H1 (cell line): ENCODE measurements at regions not wholly inside any gene's neighbourhood (a gene's known extent, or its start where the extent isn't known, plus 50 kb on each side); places are given as distances from the start of the nearest gene placed in this dataset.

ENCODE experiments used
- CTCF ChIA-PET: fragments of 300-600 bp; sonication (Branson Sonifier 250); formaldehyde crosslinking; loops from one replicate; lab custom pipeline; 2021; ENCODE audit not compliant: partially characterized antibody; lab: Charles Lee
- POLR2A ChIA-PET: fragments of 300-600 bp; sonication (Branson Sonifier 250); formaldehyde crosslinking; loops from one replicate; lab custom pipeline; 2021; ENCODE audit warnings: inconsistent platforms; ENCODE audit not compliant: partially characterized antibody; lab: Charles Lee
- DNase-seq, 2 experiments: peaks; one replicate each; pipeline versions ENCODE4 v3.0.0 to v3.0.0-alpha.2; 2010 to 2022; ENCODE audit warnings: low spot score in 2 of 2, low read depth in 1 of 2, mixed read lengths in 1 of 2
- FAIRE-seq: peaks from 2 replicates; lab custom pipeline; 2011; peaks lifted over from hg19 to GRCh38; lab: Jason Lieb, UNC
- H2AFZ ChIP-seq: 2 replicates; pipeline ENCODE4 v1.8.1; 2012; ENCODE audit warnings: low read length, inconsistent platforms
- H2AK5ac ChIP-seq: 2 replicates; pipeline ENCODE4 v1.6.1; 2013; ENCODE audit warnings: low read depth, low read length
- H2BK120ac ChIP-seq: replicated peaks from 2 replicates; pipeline ENCODE3; 2013; ENCODE audit warnings: low read depth, low read length, inconsistent platforms
- H2BK12ac ChIP-seq: 2 replicates; pipeline ENCODE4 v1.6.1; 2013; ENCODE audit warnings: low read depth, low read length
- H2BK15ac ChIP-seq: 2 replicates; pipeline ENCODE4 v1.6.1; 2013; ENCODE audit warnings: low read length
- H2BK20ac ChIP-seq: 2 replicates; pipeline ENCODE4 v1.6.1; 2013; ENCODE audit warnings: low read length
- H2BK5ac ChIP-seq: 2 replicates; pipeline ENCODE4 v1.6.1; 2013; ENCODE audit warnings: low read depth, low read length
- H3K14ac ChIP-seq: 2 replicates; pipeline ENCODE4 v1.6.1; 2013; ENCODE audit warnings: inconsistent platforms; ENCODE audit not compliant: insufficient read length
- H3K18ac ChIP-seq: 2 replicates; pipeline ENCODE4 v1.6.1; 2013; ENCODE audit warnings: low read length; ENCODE audit errors: extremely low read depth
- H3K23ac ChIP-seq: 2 replicates; pipeline ENCODE4 v1.6.1; 2013; ENCODE audit warnings: inconsistent platforms; ENCODE audit not compliant: insufficient read length
- H3K23me2 ChIP-seq: 2 replicates; pipeline ENCODE4 v1.6.1; 2013; ENCODE audit warnings: low read depth, low read length
- H3K27ac ChIP-seq: 2 replicates; pipeline ENCODE4 v1.6.1; 2011; ENCODE audit warnings: low read depth, low read length, inconsistent platforms
- H3K27me3 ChIP-seq, 4 experiments: replicated peaks in 1 of 4; 1 replicate in 1 of 4; 2 replicates in 3 of 4; pipeline versions ENCODE4 v1.6.1 to v1.8.1; 2011 to 2013; ENCODE audit warnings: low read length in 3 of 4, mild to moderate bottlenecking in 3 of 4, inconsistent platforms in 2 of 4, mixed read lengths in 2 of 4, moderate library complexity in 1 of 4; ENCODE audit not compliant: control insufficient read depth in 3 of 4, insufficient read depth in 3 of 4; ENCODE audit errors: extremely low read depth in 1 of 4
- H3K36me3 ChIP-seq, 4 experiments: 2 replicates each; pipeline versions ENCODE4 v1.6.1 to v1.8.1; 2011 to 2013; ENCODE audit warnings: mild to moderate bottlenecking in 4 of 4, low read length in 3 of 4, moderate library complexity in 2 of 4, control low read depth in 1 of 4, inconsistent platforms in 1 of 4; ENCODE audit not compliant: insufficient read depth in 4 of 4, control insufficient read depth in 2 of 4
- H3K4ac ChIP-seq: replicated peaks from 2 replicates; pipeline ENCODE3; 2013; ENCODE audit warnings: low read length, low read depth, mixed read lengths, inconsistent platforms; ENCODE audit not compliant: insufficient read length
- H3K4me1 ChIP-seq, 4 experiments: replicated peaks in 1 of 4; 1 replicate in 1 of 4; 2 replicates in 3 of 4; pipeline versions ENCODE4 v1.6.1 to v1.8.1; 2011 to 2013; ENCODE audit warnings: low read length in 3 of 4, inconsistent platforms in 2 of 4, mixed read lengths in 1 of 4; ENCODE audit not compliant: insufficient read depth in 4 of 4, control insufficient read depth in 3 of 4
- H3K4me2 ChIP-seq, 2 experiments: 2 replicates each; pipeline versions ENCODE4 v1.6.1 to v1.8.1; 2011 to 2013; ENCODE audit warnings: low read depth in 2 of 2, low read length in 2 of 2, control low read depth in 1 of 2, inconsistent platforms in 1 of 2, mild to moderate bottlenecking in 1 of 2; ENCODE audit not compliant: insufficient read depth in 1 of 2
- H3K4me3 ChIP-seq, 4 experiments: fragments of 200-600, 300-600 bp in 1 of 4; sonication (generic), shearing (Covaris generic), sonication (Bioruptor Twin) in 1 of 4; 2 replicates each; pipeline versions ENCODE4 v1.5.1 to v1.8.1; 2011 to 2016; ENCODE audit warnings: low read length in 4 of 4, low read depth in 3 of 4, control low read depth in 2 of 4, inconsistent platforms in 2 of 4, mild to moderate bottlenecking in 2 of 4, mixed read lengths in 1 of 4, moderate library complexity in 1 of 4; ENCODE audit not compliant: insufficient read depth in 2 of 4; ENCODE audit errors: extremely low read depth in 1 of 4
- H3K56ac ChIP-seq: replicated peaks from 2 replicates; pipeline ENCODE3; 2013; ENCODE audit warnings: low read depth, mild to moderate bottlenecking, mixed read lengths, low read length, inconsistent platforms; ENCODE audit not compliant: insufficient read length
- H3K79me1 ChIP-seq: 2 replicates; pipeline ENCODE4 v1.6.1; 2013; ENCODE audit warnings: low read depth, low read length, control low read depth
- H3K79me2 ChIP-seq, 2 experiments: 2 replicates each; pipeline versions ENCODE4 v1.6.1 to v1.8.1; 2012 to 2013; ENCODE audit warnings: low read length in 2 of 2, mild to moderate bottlenecking in 2 of 2, inconsistent platforms in 1 of 2; ENCODE audit not compliant: insufficient read depth in 2 of 2, control insufficient read depth in 1 of 2
- H3K9ac ChIP-seq, 4 experiments: replicated peaks in 1 of 4; 1 replicate in 1 of 4; 2 replicates in 3 of 4; pipeline versions ENCODE4 v1.6.1 to v1.8.1; 2011 to 2013; ENCODE audit warnings: low read depth in 3 of 4, low read length in 3 of 4, control low read depth in 2 of 4, mild to moderate bottlenecking in 2 of 4, moderate library complexity in 2 of 4, inconsistent platforms in 1 of 4; ENCODE audit errors: extremely low read depth in 1 of 4
- H3K9me3 ChIP-seq, 2 experiments: 2 replicates each; pipeline versions ENCODE4 v1.6.1 to v1.8.1; 2012 to 2013; ENCODE audit warnings: mild to moderate bottlenecking in 2 of 2, moderate library complexity in 2 of 2, control low read depth in 1 of 2, inconsistent platforms in 1 of 2, low read depth in 1 of 2, low read length in 1 of 2, mixed read lengths in 1 of 2; ENCODE audit not compliant: insufficient read depth in 2 of 2
- H4K20me1 ChIP-seq, 2 experiments: replicated peaks in 1 of 2; 2 replicates each; pipeline versions ENCODE3 to v1.8.1; 2011 to 2013; ENCODE audit warnings: inconsistent platforms in 2 of 2, low read length in 2 of 2, mild to moderate bottlenecking in 1 of 2; ENCODE audit not compliant: insufficient read depth in 2 of 2, control insufficient read depth in 1 of 2
- H4K5ac ChIP-seq: 2 replicates; pipeline ENCODE4 v1.6.1; 2013; ENCODE audit warnings: low read length, low read depth, mixed read lengths, inconsistent platforms; ENCODE audit not compliant: insufficient read length
- H4K8ac ChIP-seq: 2 replicates; pipeline ENCODE4 v1.8.0; 2013; ENCODE audit warnings: mild to moderate bottlenecking, moderate library complexity, low read length, inconsistent platforms; ENCODE audit not compliant: insufficient read depth; ENCODE audit errors: extremely low read depth
- H4K91ac ChIP-seq: replicated peaks from 2 replicates; pipeline ENCODE3; 2013; ENCODE audit warnings: low read length, mixed read lengths, inconsistent platforms; ENCODE audit not compliant: insufficient read length
- BCL11A ChIP-seq, 2 experiments: IDR thresholded peaks; one replicate each; pipeline ENCODE4 v1.6.1; 2011; ENCODE audit warnings: low read depth in 2 of 2, low read length in 2 of 2, mild to moderate bottlenecking in 2 of 2
- KDM5A ChIP-seq: fragments of 200-600 bp; IDR thresholded peaks from 2 replicates; pipeline ENCODE4 v1.7.1; 2012; ENCODE audit warnings: mild to moderate bottlenecking, low read length, inconsistent platforms, mixed read lengths
- NRF1 ChIP-seq: IDR thresholded peaks from 2 replicates; pipeline ENCODE4 v1.6.1; 2011; ENCODE audit warnings: mild to moderate bottlenecking, low read depth, low read length, improper control_type of control experiment
- SAP30 ChIP-seq: fragments of 300-600 bp; sonication (generic); IDR thresholded peaks from 2 replicates; pipeline ENCODE4 v1.7.1; 2012; ENCODE audit warnings: low read length, moderate library complexity, mild to moderate bottlenecking, inconsistent platforms; ENCODE audit not compliant: insufficient read depth, insufficient replicate concordance
- TAF1 ChIP-seq: IDR thresholded peaks from 2 replicates; pipeline ENCODE4 v1.6.1; 2011; ENCODE audit warnings: mild to moderate bottlenecking, low read depth, low read length
- WGBS, 2 experiments: shearing (Covaris generic) in 1 of 2; methylation state at CpG; one replicate each; pipeline versions ENCODE4 v1.1.6 to v1.1.7; 2013 to 2015; ENCODE audit warnings: low lambda C conversion rate in 2 of 2, mixed read lengths in 2 of 2, inconsistent platforms in 1 of 2, low coverage in 1 of 2, missing lambda C conversion rate in 1 of 2; ENCODE audit not compliant: insufficient replicate concordance in 2 of 2, insufficient coverage in 1 of 2, insufficient read length in 1 of 2; ENCODE audit errors: extremely low coverage in 1 of 2, missing lambda C conversion rate in 1 of 2; 5-methylcytosine and 5-hydroxymethylcytosine counted together
- TF ChIP-seq, protein P1 (sequence below): IDR thresholded peaks from 2 replicates; pipeline ENCODE4 v1.6.1; 2012; ENCODE audit warnings: inconsistent platforms

DNA sequence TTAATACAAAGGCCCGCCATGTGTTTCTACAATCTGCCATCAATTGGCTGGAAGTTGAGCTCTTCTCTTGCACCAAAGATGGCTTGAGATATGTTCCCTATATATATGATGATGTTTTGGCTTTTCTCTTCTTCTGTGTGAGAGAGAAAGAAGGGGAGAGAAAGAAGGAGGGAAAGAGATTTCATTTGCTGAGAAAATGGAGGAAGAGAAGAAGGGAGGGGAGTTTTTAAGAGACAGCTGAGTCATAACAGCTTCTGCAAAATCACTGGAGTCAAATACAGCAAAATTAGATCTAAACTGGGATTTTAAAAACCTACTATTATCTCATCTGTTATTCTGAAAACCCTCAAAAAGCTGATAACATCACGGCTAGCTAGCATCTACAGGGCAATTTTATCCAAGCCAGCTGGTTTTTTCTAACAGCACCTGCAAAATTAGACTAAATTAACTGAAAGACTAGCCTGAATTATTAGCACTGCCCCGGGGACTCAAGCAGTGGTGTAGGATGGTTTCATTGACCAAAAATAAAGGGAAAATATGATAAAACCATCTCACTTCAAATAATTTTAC, 647.6 kb upstream of the ACTRT1 start:
- no peak overlapping the region for H3K14ac ChIP-seq
- WGBS, 2 experiments = 97% methylated on average over 3 of the region's 3 CpGs; no CpG with 5 or more reads in 1 of the 2 experiments
- TF ChIP-seq NRF1 (no peak), BCL11A (IDR thresholded peaks at IDR 0.05; ENCODE audit: low read depth in 2 of 2, low read length in 2 of 2) (no peak), KDM5A (no peak), TAF1 (no peak), SAP30 (no peak)
- TF ChIP-seq, protein P1, sequence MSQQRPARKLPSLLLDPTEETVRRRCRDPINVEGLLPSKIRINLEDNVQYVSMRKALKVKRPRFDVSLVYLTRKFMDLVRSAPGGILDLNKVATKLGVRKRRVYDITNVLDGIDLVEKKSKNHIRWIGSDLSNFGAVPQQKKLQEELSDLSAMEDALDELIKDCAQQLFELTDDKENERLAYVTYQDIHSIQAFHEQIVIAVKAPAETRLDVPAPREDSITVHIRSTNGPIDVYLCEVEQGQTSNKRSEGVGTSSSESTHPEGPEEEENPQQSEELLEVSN = no peak

More for the DNA sequence above, 647.6 kb upstream of the ACTRT1 start:
- Histone ChIP-seq H3K79me2 (no peaks in the 10 kb centered on the region), H3K9me3 (no peaks in the 10 kb centered on the region), H4K5ac (no peak overlapping the region), H3K56ac (no peak overlapping the region), H3K27ac (no peak overlapping the region), H3K23me2 (no peaks in the 10 kb centered on the region; the same call in 1 of the 2 replicates), H3K4me1 (no peaks in the 10 kb centered on the region), H3K9ac (no peak overlapping the region), H3K4me3 (no peak overlapping the region), H3K4ac (no peak overlapping the region), H3K4me2 (no peak overlapping the region), H3K79me1 (no peaks in the 10 kb centered on the region), H2BK120ac (no peak overlapping the region), H2BK20ac (no peak overlapping the region), H2AK5ac (no peak overlapping the region), H3K18ac (no peak overlapping the region), H3K23ac (no peak overlapping the region), H4K20me1 (no peaks in the 10 kb centered on the region), H2AFZ (no peak overlapping the region), H2BK15ac (no peak overlapping the region), H3K36me3 (no peaks in the 10 kb centered on the region), H4K91ac (no peak overlapping the region), H3K27me3 (no peaks in the 10 kb centered on the region), H4K8ac (no peak overlapping the region), H2BK12ac (no peak overlapping the region), H2BK5ac (no peak overlapping the region)
- no peak for FAIRE-seq
- ChIA-PET POLR2A (no interaction called here), CTCF (no interaction called here)
- DNase-seq = no peak
